Caco-2 (cell line): ENCODE measurements at regions not wholly inside any gene's neighbourhood (a gene's known extent, or its start where the extent isn't known, plus 50 kb on each side); places are given as distances from the start of the nearest gene placed in this dataset.

Experiments
- BruUV-seq: library from RNA; stranded (reverse); fragments of 400-500 nt; replicated peaks from 2 replicates; lab custom pipeline; 2021; lab: Mats Ljungman, UMichigan
- CTCF ChIA-PET: fragments of 300-600 bp; sonication (Branson Sonifier 250); formaldehyde crosslinking; loops from one replicate; lab custom pipeline; 2022; ENCODE audit warnings: antibody characterized with exemption; lab: Charles Lee
- POLR2A ChIA-PET: fragments of 300-600 bp; sonication (Branson Sonifier 250); formaldehyde crosslinking; loops from one replicate; lab custom pipeline; 2022; ENCODE audit warnings: antibody characterized with exemption; lab: Charles Lee
- DNase-seq, 2 experiments: peaks; one replicate each; pipeline versions ENCODE4 v3.0.0 to v3.0.0-alpha.2; 2020 to 2022
- H3K27me3 ChIP-seq: replicated peaks from 2 replicates; pipeline ENCODE4 v1.6.0; 2011; ENCODE audit warnings: low read length; ENCODE audit not compliant: control insufficient read depth, insufficient read depth
- H3K36me3 ChIP-seq: 2 replicates; pipeline ENCODE4 v1.5.1; 2011; ENCODE audit warnings: low read length; ENCODE audit not compliant: control insufficient read depth, insufficient read depth
- H3K4me1 ChIP-seq: fragments of 250-450 bp; sonication (Bioruptor Pico); 2 replicates; pipeline ENCODE4 v1.5.1; 2020; ENCODE audit warnings: mild to moderate bottlenecking
- H3K4me3 ChIP-seq: 2 replicates; pipeline ENCODE4 v1.5.1; 2011; ENCODE audit warnings: low read depth, mild to moderate bottlenecking, control low read depth, low read length
- H3K9me3 ChIP-seq: fragments of 250-450 bp; sonication (Bioruptor Pico); 2 replicates; pipeline ENCODE4 v1.5.1; 2020; ENCODE audit warnings: mild to moderate bottlenecking, moderate library complexity
- H3K27ac Mint-ChIP-seq: one replicate; pipeline ENCODE4 v1.8.0; 2022; ENCODE audit warnings: mixed read lengths; ENCODE audit not compliant: unreplicated experiment
- H3K27me3 Mint-ChIP-seq: one replicate; pipeline ENCODE4 v1.8.0; 2022; ENCODE audit warnings: mixed read lengths; ENCODE audit not compliant: insufficient read depth, unreplicated experiment
- H3K36me3 Mint-ChIP-seq: one replicate; pipeline ENCODE4 v1.8.0; 2022; ENCODE audit warnings: mild to moderate bottlenecking, mixed read lengths; ENCODE audit not compliant: insufficient read depth, unreplicated experiment
- H3K4me1 Mint-ChIP-seq: one replicate; pipeline ENCODE4 v1.8.0; 2022; ENCODE audit warnings: low read depth, mixed read lengths; ENCODE audit not compliant: unreplicated experiment
- H3K4me3 Mint-ChIP-seq: one replicate; pipeline ENCODE4 v1.8.0; 2022; ENCODE audit warnings: mild to moderate bottlenecking, moderate library complexity, mixed read lengths; ENCODE audit not compliant: unreplicated experiment
- H3K9me3 Mint-ChIP-seq: one replicate; pipeline ENCODE4 v1.8.0; 2022; ENCODE audit warnings: mixed read lengths; ENCODE audit not compliant: unreplicated experiment
- CTCF ChIP-seq, 2 experiments: fragments of 200-600 bp in 1 of 2; IDR thresholded peaks; 1 replicate in 1 of 2; 2 replicates in 1 of 2; pipeline versions ENCODE4 v1.5.1 to v1.8.0; 2011 to 2022; ENCODE audit warnings: antibody characterized with exemption in 1 of 2, control low read depth in 1 of 2, inconsistent platforms in 1 of 2, low read depth in 1 of 2, low read length in 1 of 2, mild to moderate bottlenecking in 1 of 2, moderate library complexity in 1 of 2; ENCODE audit not compliant: insufficient read depth in 1 of 2, severe bottlenecking in 1 of 2, unreplicated experiment in 1 of 2
- intact Hi-C: fragments of 100-400 bp; cut with micrococcal nuclease; formaldehyde crosslinking; loops from one replicate; pipeline ENCODE4 v1.10.0; 2022; ENCODE audit not compliant: unreplicated experiment

DNA sequence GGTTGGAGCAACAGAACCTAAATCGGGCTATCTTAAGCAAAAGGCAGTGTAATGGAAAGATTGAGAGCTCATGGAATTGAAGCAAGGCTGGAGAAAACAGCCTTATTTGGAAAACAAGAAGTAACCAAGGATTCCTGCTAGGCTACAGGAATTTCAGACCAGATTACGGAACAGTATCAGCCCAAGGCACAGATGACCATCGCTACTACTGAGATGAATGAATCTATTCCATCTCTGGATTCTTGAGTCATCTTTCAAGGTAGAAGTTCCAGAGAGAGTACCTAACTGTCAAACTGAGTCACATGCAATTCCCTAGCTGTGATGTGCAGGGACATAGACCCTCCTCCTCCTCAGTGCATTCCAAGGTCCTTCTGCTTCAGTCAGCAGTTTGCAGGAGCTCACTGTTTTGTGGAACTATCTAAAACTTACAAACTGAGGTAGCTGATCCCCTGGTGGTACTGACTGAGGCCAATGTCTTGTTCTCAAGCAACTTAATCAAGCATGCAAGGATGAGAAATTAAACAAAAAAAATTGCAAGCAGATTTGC, 62.0 kb upstream of the SMLR1 start:
- Mint-ChIP-seq H3K4me1 (no peaks in the 10 kb centered on the region), H3K4me3 (no peak overlapping the region), H3K36me3 (no peaks in the 10 kb centered on the region), H3K27ac (no peak overlapping the region), H3K27me3 (no peaks in the 10 kb centered on the region), H3K9me3 (peaks cover 5% of the 10 kb centered on the region)
- ChIA-PET CTCF (no interaction called here), POLR2A (no interaction called here)
- BruUV-seq: no TSS peak
- no peak overlapping the region for H3K4me3 ChIP-seq
- no peaks in the 10 kb centered on the region for H3K9me3 ChIP-seq
- intact Hi-C loops: no loop called here
- TF ChIP-seq CTCF (IDR thresholded peaks at IDR 0.05; ENCODE audit: insufficient read depth in 1 of 2, low read depth in 1 of 2, low read length in 1 of 2, severe bottlenecking in 1 of 2, unreplicated experiment in 1 of 2): no peak
- no peak for DNase-seq
- no peaks in the 10 kb centered on the region for H3K4me1 ChIP-seq
- no peaks in the 10 kb centered on the region for H3K27me3 ChIP-seq
- no peaks in the 10 kb centered on the region for H3K36me3 ChIP-seq

DNA sequence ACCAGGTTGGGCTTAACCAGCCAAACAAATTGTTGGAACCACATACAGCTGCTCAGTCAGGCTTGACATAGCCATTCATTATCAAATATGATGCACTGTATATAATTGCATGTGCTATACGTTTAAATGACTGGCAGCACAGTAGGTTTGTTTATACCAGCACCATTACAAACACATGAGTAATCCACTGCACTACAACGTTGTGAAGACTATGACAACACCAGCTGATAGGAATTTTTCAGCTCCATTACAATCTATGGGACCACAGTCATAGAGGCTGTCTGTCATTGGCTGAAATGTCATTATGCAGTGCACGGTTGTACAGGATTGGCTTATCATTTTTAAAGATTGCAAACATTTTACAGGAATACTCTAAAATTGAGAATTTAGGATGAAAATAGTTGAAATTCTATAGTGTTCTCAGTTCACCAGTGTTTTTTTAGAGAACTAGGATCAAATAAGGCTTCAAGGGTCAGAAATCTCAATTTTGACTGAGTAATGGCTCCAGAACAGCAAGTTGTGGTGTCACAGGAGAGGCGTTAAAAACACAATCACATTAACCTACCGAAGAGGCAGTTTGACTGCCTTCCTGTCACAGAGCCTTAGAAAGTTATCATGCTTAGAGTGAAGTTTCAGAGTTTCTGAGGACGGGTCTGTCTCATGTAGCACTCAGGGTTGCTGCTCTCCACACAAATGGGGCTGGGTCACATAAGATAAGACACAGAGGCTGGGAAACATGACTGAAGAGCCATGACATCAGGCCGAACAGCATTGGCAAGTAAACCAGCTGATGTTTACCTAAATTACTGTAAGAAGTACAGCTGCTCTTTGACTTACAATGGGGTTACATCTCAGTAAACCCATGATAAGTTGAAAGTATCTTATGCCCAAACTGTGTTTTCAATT, 60.7 kb upstream of the SMLR1 start:
- intact Hi-C loops: no loop called here
- Histone ChIP-seq H3K4me1 (no peaks in the 10 kb centered on the region), H3K27me3 (no peaks in the 10 kb centered on the region), H3K4me3 (no peak overlapping the region), H3K36me3 (no peaks in the 10 kb centered on the region), H3K9me3 (no peaks in the 10 kb centered on the region)
- TF ChIP-seq CTCF (IDR thresholded peaks at IDR 0.05; ENCODE audit: insufficient read depth in 1 of 2, low read depth in 1 of 2, low read length in 1 of 2, severe bottlenecking in 1 of 2, unreplicated experiment in 1 of 2): no peak
- H3K4me3 Mint-ChIP-seq: no peak overlapping the region
- CTCF ChIA-PET: no interaction called here
- no peaks in the 10 kb centered on the region for H3K9me3 Mint-ChIP-seq
- BruUV-seq: no TSS peak
- POLR2A ChIA-PET: no interaction called here
- DNase-seq: no peak
- H3K27me3 Mint-ChIP-seq: no peaks in the 10 kb centered on the region
- H3K27ac Mint-ChIP-seq: no peak overlapping the region
- H3K4me1 Mint-ChIP-seq: no peaks in the 10 kb centered on the region
- no peaks in the 10 kb centered on the region for H3K36me3 Mint-ChIP-seq

DNA sequence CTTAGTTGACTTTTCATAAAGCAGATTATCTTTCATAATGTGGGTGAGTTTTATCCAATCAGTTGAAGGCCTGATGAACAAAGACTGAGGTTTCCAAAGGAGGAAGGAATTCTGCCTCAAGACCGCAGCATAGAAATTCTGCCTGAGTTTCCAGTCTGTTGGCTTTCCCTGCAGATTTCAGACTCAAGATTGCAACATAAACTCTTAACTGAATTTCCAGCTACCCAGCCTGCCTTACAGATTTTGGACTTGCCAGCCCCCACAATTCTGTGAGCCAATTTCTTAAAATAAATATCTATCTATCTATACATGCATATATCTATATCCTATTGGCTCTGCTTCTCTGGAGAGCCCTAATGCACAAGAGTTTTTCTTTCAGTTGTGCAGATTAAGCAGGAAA, 57.3 kb upstream of the SMLR1 start:
- H3K36me3 Mint-ChIP-seq: no peaks in the 10 kb centered on the region
- TF ChIP-seq CTCF (IDR thresholded peaks at IDR 0.05; ENCODE audit: insufficient read depth in 1 of 2, low read depth in 1 of 2, low read length in 1 of 2, severe bottlenecking in 1 of 2, unreplicated experiment in 1 of 2): no peak
- H3K4me1 Mint-ChIP-seq: no peaks in the 10 kb centered on the region
- H3K27me3 Mint-ChIP-seq: no peaks in the 10 kb centered on the region
- Histone ChIP-seq H3K4me3 (no peak overlapping the region), H3K4me1 (no peaks in the 10 kb centered on the region), H3K36me3 (no peaks in the 10 kb centered on the region), H3K9me3 (no peaks in the 10 kb centered on the region), H3K27me3 (no peaks in the 10 kb centered on the region)
- no peak overlapping the region for H3K4me3 Mint-ChIP-seq
- intact Hi-C loops: no loop called here
- POLR2A ChIA-PET: no interaction called here
- H3K9me3 Mint-ChIP-seq: no peaks in the 10 kb centered on the region
- DNase-seq: no peak
- H3K27ac Mint-ChIP-seq: no peak overlapping the region
- no TSS peak for BruUV-seq
- CTCF ChIA-PET: no interaction called here
